HG03095 (cell line): ENCODE measurements at regions not wholly inside any gene's neighbourhood (a gene's known extent, or its start where the extent isn't known, plus 50 kb on each side); places are given as distances from the start of the nearest gene placed in this dataset.

Experiments
- ATAC-seq: cut with Tn5 transposase; IDR thresholded peaks from one replicate; pipeline ENCODE4 v1.9.1; 2021; ENCODE audit warnings: moderate library complexity; ENCODE audit not compliant: unreplicated experiment

DNA sequence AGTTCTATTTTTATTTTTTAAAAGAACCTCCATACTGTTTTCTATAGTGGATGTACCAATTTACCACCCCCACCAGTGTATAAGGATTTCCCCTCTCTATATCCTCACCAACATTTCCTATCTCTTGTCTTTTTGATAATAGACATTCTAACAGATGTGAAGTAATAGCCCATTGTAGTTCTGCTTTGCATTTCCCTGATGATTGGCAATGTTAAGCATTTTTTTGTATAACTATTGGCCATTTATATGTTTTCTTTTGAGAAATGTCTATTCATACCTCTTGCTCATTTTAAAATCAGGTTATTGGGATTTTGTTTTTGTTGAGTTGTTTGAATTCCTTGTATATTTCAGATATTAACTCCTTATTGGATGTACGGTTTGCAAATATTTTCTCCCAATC lies 251.1 kb upstream of the HTR2C start:
- ATAC-seq: no peak

DNA sequence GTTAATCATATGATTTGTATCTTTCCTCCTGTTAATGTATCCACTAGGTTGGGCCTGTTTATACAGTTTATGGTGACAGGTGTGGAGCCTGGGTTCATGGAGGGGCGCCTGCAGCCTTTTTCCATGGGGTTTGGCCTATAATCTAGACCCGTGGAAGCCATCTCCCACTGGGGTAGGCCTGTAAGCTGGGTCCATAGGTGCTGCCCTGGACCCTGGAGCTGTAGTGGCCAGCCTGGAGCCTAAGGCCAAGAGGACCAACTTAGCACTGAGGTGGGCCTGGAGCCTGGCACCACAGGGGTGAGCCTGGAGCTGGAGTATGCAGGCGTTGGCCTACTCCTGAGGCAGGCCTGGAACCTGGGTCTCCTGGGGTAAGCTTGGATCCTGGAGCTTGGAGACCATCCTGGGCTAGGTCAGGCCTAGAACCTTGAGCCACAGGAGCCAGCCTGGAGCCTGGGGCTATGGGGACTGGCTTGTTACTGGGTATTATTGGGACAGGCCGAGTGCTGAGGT lies 249.4 kb upstream of the HTR2C start:
- no peak for ATAC-seq

DNA sequence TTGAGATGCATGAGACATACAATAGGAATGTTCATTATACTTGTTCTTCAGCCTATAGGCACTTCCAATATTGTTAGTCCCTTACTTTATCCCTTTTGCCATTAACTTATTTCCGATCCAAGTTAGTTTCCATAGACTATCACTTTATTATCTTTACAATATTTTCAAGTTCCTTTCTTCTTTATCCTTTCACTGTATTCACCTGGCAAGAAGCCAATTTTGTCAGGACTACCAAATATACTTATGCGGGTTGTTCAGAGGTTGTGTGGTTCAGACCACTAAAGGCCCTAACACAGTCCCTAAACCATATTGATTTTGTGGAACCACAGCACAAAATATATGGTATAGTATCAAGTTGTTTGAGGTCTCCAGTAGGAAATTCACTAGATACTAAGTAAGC lies 245.0 kb upstream of the HTR2C start:
- no peak for ATAC-seq

DNA sequence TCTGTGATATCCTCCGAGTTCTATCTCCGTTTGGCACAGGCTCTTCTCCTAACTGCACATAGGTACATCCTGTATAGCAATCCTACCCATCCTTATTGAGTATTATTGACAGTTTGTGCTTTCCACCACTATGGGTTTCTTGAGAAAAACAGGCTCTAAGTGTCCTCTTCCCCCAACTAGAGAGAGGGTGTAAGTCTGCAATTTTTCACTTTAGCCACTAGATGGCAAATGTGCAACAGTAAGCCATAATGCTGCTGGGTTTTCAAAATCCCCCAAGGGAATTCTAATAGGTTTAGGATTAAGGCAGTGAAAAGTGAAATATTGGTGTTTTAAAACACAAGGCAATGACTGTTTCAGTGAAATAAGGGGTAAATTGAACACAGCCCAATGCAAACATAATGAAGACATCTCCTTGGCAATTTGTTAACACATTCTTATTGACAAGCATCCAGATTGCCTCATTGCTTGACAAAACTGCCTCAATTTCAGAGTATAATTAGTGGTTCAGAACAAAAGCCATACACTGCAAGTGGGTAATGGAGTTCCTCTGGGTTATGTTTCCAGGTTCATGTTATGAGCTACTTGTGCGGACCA lies 239.0 kb upstream of the HTR2C start:
- peak; percentile 84 for ATAC-seq

DNA sequence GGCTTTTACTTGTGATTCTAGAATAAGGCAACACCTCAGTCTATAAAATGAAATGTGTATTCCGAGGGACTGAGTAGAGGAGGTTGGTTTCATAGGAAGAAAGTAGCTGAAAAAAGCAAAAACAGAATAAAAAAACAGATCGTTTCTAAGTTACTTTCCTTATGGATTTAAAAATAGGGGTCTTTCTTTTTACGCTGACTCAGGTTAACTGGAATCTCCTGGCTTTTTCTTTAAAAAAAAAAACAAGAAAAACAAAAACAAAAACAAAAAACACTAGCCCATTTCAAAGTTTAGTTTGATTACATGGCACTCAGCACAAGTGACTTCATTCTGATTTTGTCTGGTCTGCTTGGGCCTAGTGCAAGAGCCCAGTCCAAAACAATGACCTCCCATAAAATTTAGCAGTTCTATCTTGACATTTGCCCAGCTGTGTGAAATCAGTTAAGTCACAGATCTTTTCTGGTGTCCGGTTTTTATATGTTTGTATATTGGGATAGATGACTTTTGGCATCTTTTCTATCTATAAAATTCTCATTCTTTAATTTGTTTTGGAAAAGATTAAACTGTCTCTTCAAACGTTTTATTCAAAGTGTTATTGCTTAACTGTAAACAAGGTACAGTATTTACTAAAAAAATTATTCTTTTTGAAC lies 222.7 kb upstream of the HTR2C start:
- no peak for ATAC-seq

DNA sequence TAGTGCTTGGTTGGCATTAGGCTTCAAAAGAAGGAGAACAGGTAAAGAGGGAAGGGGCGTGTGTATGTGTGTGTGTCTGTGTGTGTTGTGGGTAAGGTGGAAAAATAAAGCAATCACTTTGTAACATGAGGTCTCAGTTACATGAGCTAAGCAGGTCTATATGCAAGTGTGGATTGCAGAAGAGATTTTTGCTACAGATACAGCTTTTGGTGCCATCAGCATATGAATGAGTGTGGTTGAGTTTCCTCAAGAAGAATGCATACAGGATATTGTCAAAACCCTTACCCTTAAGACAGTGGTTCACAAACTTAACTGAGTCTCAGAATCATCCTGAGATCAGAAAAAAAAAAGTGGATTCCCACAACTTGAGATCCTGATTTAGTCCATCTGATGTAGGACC lies 220.5 kb upstream of the HTR2C start:
- ATAC-seq: no peak

DNA sequence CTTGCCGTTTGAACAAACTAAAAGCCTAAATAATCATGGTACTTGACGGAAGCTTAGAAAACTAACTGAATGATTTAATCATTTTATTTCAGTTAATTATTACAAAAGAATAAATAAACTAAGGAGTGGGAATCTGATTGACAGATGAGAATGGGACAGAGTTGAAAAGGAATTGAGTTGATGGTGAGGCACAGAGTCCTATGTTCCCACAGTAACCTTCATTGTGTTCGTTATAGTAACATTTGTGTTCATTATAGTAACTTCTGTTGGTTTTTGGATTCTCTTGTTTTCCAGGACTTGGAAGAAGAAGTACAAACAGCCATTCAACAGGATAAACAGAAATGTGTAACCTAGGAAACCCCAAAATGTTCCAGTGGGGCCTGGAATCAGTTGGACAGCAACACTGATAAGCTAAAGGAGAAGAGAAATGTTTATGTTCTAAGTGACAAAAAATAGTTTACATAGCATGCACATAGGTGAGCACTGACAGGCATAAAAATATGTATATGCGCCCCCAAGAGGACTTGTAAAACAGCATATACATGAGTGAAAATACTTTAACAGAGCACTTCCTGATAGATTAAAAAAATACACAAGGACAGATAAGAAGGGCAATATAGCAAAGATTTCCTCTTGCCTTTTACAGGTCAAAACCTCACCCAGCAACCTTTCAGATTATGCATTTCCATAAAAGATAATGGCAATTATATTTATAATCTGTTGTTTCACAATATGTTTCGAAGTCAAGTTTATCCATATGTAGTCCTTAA lies 218.6 kb upstream of the HTR2C start:
- ATAC-seq: no peak

DNA sequence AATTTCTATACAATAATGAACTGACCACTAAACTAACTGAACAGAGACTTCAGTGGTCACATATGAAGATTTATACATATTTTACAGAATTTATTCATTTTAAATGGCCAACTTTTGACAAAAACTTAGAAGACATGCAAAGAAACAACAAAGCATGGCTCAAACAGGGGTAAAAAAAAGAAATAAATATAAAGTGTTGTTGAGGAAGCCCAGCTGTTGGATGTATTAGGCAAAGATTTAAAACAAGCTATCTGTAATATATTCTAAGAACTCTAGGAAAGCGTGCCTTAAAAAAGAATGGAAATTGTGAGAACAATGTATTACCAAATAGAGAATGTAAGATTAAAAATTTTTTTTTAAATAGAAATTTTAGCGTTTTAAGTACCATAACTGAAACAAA lies 210.9 kb upstream of the HTR2C start:
- ATAC-seq: no peak

DNA sequence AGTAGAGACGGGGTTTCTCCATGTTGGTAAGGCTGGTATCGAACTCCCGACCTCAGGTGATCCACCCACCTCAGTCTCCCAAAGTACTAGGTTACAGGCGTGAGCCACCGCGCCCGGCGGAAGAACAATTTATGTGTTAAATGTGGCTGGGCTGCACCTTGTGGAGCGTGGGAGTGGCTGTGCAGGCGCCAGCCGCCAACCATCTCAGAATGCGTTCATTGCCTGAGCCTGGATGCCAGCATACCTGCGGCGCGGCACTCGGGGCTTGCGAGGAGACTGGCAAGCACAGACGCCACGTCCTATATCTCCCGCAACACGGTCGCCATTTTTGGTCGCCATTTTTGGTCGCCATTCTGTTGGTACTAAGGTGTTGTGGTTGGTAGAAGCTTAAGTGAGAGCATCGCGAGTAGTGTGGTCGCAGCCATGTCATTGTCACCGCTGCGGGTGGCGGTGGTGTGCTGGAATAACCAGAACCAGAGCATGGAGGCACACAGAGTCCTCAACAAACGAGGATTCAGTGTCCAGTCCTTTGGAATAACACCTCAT lies 193.6 kb upstream of the HTR2C start:
- no peak for ATAC-seq
